ENCODE measurements at regions not wholly inside any gene's neighbourhood (a gene's known extent, or its start where the extent isn't known, plus 50 kb on each side); places are given as distances from the start of the nearest gene placed in this dataset.
"Not testable (repeated sequence)": the region's sequence is repeated elsewhere in the genome, so short reads cannot be mapped to it uniquely, and the experiment has no call there.

GRCh38 chr3:181609030-181609767 is 102.5 kb upstream of the SOX2 start:
- peak; percentile 46 for DNase-seq (ENCODE audit: low spot score)

GRCh38 chr3:181604267-181604666 is 107.5 kb upstream of the SOX2 start:
- DNase-seq (ENCODE audit: low spot score), result no peak

DNA sequence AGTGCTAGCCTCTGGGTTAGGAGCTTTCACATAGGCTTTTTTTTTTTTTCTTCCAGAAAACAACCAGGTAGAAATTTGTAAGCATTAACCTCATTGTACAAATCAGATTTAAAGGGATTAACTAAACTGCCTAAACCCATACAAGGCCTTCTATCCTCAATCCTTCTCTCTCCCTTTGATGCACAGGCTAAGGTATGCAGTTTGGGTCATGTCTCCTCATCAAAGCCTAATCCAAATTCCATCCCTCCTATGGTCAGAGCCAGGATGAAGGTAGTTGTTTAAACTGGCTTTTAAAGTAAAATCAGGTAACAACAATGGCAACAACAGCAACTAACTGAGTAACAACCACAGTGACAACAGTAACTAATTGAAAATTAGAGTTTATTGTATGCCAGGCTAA is 115.6 kb upstream of the SOX2 start:
- no peak for DNase-seq (ENCODE audit: low spot score)

DNA sequence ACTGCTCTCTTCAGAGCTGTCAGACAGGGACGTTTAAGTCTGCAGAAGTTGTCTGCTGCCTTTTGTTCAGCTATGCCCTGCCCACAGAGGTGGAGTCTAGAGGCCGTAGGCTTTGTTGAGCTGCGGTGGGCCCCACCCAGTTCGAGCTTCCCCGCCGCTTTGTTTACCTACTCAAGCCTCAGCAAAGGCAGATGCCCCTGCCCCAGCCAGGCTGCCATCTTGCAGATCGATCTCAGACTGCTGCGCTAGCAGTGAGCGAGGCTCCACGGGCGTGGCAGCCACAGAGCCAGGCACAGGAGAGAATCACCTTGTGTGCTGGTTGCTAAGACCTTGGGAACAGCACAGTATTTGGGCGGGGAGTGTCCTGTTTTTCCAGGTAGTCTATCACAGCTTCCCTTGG is 120.8 kb upstream of the SOX2 start:
- DNase-seq (ENCODE audit: low spot score), result not testable (repeated sequence)

DNA sequence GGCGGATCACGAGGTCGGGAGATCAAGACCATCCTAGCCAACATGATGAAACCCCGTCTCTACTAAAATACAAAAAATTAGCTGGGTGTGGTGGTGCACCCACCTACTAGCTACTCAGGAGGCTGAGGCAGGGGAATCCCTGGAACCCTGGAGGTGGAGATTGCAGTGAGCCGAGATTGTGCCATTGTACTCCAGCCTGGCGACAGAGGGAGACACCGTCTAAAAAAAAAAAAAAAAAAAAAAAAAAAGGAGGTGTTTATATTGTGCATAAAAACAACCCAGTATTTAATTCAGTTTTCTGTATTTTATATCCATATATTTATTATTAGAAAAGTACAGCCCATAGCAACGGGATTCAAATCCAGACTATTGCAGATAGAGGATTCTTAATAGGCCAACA is 129.1 kb upstream of the SOX2 start:
- DNase-seq (ENCODE audit: low spot score), result no peak

DNA sequence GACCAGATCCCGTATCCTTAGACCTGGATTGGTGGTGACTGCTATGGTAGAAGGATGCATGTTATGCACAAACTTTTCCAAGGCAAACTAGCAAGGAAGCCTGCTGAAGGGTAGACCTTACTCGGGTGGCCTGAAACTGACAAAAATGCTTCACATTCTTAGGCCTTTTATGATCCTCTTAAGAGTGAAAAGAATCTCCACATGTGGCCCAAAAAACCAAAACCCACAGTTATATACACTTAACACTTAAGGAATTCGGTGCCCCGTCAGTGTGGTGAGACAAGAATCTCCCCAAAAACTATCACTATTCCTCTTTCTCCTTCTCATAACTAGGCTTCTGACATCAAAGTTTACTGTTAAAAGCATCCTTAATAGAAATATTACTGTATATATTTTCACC is 130.1 kb upstream of the SOX2 start:
- DNase-seq (ENCODE audit: low spot score), result no peak

GRCh38 chr3:181578743-181579142 is 133.0 kb upstream of the SOX2 start:
- no peak for DNase-seq (ENCODE audit: low spot score)

DNA sequence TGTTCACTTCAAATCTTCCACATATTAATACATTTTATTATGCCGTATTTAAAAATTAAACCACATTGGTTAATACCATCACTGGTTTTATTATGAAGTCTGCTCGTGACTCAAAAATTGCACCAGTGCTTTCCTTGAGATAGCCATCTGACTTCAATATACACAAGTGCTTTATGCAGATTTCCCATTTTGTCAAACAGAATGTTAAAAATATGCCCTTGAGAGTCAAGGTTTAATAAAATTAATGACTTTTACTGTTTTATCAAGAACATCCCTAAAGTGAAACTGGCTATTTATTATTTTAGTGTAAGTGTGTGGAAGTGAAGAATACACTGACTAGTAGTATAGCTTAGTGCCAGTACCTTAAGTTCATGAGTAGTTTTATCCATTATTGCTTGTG is 139.3 kb upstream of the SOX2 start:
- DNase-seq (ENCODE audit: low spot score), result no peak

GRCh38 chr3:181570472-181570871 is 141.3 kb upstream of the SOX2 start:
- DNase-seq (ENCODE audit: low spot score), result no peak

DNA sequence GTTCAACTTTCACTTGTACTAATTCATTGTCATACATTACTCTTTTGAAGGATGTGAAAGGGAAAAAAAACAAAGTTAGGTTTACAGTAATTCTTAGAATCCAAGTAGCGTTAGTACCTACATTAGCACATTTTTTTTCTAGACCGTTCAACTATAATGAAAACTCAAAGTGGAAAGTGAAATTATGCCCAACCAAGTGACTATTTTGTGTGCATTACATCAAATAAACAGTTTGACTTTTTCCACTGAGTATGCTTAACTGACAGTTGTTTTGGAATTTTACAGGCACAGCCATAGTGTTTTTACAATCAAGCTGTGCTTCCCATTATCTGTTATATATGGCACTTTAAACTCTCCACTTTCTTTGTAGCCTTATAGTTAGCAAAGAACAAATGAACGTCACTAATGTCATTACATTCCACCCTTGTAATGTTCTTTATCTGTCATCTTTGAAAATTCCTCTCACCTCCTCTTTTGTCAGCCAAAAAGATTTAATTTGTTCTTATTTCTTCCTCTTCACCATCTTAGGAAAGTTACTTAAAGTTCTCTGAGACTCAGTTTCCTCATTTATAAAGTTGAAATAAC is 142.3 kb upstream of the SOX2 start:
- DNase-seq (ENCODE audit: low spot score), result no peak

DNA sequence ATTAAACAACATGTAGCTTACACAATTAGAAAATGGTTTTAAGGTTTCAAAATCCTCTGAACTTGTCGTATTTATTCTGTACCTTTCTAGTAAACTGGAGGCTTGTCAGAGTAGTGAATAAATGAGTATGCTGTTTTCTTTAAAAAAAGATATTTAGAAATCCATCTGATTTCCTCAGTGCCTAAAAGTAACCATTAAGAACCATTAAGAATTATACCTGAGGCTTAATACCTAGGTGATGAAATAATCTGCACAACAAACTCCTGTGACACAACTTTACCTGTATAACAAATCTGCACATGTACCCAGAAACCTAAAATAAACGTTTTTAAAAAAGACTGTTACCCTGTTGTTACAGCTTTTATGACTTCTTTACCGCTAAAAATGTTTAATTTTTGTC is 143.0 kb upstream of the SOX2 start:
- DNase-seq (ENCODE audit: low spot score), result no peak

DNA sequence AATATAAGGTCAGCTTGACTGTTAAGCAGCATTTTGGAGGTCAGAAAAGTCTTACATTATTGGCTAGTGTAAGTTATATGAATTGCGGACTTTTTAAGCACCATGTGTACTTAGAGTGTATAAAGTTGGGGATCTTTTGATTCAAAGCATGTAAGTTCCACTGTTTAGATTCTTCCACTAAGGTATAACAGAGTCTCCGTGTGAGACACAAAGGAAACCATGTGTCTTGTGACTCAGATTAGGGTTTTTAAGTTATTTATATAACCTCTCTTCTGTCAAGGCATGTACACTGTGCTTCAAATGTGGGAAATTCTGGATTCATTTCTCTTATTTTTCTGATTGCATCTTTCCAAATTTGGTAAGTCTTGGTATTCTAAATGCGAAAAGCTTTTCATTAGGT is 143.5 kb upstream of the SOX2 start:
- DNase-seq (ENCODE audit: low spot score), result no peak

- DNase-seq (ENCODE audit: low spot score), result no peak
Measured at GRCh38 chr3:181567311-181568075, 144.2 kb upstream of the SOX2 start.

DNA sequence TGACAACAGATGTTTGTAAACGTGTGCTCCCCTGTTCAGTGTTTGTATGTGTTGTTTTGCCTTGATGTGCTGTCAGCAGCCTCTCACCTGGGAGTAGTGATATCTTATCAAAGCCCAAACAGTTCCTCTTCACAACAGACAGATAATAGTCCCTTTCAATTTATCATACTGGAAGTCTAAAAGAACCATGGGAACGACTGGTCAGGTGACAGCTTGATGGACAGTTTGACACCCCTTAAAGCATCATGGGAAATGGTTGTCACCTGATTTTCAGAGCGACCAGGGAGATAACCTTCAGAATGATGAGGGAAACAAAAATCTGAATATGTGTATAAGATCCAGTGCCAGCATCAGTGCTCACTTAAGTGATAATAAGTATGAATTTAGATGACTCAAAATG is 146.3 kb upstream of the SOX2 start:
- DNase-seq (ENCODE audit: low spot score), result no peak

DNA sequence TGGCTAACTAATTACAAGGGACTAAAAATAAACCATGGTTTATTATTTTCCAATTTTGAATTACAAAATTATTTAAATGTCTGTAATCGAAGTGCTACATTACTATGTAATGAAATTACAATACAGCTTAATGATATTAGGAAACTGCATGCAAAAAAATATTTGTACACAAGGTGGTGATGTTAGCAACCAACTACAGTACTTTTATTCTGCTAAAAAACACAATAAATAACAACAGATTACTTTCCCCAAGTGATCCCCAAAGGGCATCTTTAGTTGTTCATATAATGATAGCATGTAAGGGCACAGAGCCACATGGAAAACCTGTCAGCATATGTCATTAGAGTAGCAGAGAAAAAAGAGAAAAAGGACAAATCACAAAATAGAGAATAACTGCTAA is 147.5 kb upstream of the SOX2 start:
- no peak for DNase-seq (ENCODE audit: low spot score)

DNA sequence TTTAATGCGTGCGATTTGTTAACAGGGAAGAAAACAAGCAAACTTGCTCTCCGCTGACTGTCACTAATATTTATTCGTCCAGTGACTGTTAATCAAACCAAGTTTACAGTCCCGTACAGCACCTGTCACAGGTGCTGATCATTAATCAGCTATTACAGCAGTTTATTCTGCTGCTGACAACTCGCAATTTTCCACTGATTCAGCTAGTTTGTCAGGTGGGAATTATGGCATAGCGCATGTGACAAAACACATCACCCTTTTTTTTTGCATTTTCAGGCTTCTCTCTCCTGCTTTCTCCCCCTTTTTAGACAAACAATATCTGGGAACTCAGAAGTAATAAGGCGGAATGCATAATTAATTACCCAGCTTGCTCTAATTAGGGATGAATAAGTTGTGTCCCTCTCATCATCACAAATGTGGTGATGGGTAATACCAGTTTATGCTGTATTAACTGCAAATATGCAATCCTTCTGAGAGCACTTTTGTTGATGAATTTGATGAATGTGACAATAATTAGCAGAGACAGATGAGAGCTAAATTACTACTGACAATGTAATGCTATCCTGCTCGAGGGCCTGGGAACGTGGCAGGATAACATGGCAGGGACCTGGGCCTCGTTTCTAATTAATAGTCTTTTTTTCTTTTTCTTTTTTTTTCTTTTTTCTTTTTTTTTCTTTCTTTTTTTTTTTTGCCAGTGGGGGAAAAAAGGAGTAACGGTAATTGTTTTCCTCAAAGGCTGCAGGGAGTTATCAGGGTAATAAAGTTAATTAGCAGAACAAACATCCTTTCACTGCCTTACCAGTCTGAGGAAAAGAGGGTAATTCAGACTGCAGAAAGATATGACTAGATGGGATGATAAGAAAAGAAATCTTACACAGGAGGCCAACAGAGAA is 150.3 kb upstream of the SOX2 start:
- DNase-seq (ENCODE audit: low spot score), result no peak

GRCh38 chr3:181558870-181559269 is 152.9 kb upstream of the SOX2 start:
- no peak for DNase-seq (ENCODE audit: low spot score)

DNA sequence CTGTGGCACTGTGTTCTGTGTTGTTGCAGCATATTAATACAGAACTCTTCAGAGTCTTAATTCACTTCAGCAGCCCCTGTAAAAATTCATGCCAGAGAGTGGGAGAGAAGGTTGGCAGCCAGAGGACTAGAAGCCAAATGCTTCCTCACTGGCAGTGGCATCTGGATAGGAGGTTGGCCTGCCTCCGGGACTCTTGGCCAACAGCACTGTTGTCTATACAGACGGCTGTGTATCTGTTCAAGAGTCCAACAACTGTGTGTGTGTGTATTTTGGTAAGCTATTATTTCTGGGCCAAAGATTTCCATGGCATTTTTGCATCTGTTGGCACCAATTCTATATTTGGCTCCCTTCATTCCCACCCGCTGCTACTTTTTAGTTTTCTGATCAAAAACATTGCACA is 156.0 kb upstream of the SOX2 start:
- DNase-seq (ENCODE audit: low spot score), result peak; percentile 87

GRCh38 chr3:181554233-181554765 is 157.4 kb upstream of the SOX2 start:
- DNase-seq (ENCODE audit: low spot score), result no peak

GRCh38 chr3:181549266-181549665 is 162.5 kb upstream of the SOX2 start:
- no peak for DNase-seq (ENCODE audit: low spot score)

DNA sequence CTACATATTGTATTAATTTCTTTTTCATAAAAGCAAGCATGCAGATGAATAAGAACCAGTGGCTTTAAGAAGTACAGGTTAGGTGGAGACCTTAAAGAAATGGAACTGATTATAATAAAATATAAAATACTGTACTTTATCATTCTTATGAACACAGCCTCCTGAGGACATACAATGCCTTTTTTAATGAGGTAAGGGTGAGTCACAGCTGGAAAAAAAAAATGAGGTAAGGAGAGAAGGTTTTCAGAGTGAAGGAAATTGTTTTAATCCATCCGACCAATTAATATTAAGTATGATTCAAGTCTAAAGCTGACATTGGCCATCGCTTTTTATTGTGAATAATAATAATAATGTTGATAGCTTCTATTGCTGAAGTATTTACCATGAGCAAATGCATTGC is 170.3 kb upstream of the SOX2 start:
- no peak for DNase-seq (ENCODE audit: low spot score)

DNA sequence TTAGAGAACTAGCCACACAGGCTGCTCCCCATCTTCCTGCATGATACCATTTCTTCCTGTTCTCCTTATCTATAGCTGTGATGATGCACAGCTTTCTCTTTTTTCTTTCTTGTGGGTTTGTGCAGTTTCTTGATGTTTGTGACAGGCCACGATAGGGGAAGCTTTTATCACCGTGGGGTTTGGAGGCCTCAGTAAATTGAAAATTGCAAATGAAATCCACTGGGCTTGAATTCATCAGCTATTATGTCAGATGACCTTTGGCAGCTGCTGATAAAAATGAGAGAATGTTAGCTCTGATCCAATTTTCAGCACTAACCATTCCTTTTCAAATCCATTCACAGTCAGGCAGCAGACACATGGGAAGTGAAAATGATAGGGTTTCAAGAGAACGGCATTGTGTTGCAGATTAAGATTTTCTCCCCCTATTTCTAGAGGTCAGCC is 176.9 kb upstream of the SOX2 start:
- DNase-seq (ENCODE audit: low spot score), result peak; percentile 31

Measured in globus pallidus (tissue), 1 donor.